ENCODE measurements at regions not wholly inside any gene's neighbourhood (a gene's known extent, or its start where the extent isn't known, plus 50 kb on each side); places are given as distances from the start of the nearest gene placed in this dataset.

DNA sequence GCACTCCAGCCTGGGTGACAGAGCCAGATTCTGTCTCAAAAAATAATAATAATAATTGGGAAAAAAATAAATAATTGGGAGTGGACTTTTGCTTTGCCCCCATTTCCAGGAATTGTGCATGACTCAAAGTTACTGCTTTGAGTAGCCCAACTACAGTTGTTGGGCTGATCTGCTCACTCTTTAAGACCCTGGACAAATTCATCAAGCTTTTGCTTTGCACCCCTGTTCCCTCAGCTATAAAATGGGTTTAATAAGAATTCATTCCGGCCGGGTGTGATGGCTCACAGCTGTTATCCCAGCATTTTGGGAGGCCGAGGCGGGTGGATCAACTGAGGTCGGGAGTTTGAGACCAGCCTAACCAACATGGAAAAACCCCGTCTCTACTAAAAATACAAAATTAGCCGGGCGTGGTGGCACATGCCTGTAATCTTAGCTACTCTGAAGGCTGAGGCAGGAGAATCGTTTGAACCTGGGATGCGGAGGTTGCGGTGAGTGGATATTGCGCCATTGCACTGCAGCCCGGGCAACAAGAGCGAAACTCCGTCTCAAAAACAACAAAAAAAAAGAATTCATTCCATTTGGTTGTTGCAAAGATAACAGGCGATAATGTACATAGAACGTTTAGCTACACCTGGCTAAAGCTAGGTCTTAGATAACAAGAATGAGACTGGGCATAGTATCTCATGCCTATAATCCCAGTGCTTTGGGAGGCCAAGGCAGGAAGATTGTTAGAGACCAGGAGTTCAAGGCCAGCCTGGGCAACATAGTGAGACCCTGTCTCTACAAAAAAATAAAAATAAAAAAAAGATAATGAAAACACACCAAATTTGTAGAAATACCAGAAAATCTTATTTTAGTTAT lies 87.9 kb upstream of the ZNF217 start:
- TF ChIP-seq EP300 (IDR thresholded peaks at IDR 0.05) (no peak), POLR2A (IDR thresholded peaks at IDR 0.05) (no peak)
- TF ChIP-seq, protein P1, sequence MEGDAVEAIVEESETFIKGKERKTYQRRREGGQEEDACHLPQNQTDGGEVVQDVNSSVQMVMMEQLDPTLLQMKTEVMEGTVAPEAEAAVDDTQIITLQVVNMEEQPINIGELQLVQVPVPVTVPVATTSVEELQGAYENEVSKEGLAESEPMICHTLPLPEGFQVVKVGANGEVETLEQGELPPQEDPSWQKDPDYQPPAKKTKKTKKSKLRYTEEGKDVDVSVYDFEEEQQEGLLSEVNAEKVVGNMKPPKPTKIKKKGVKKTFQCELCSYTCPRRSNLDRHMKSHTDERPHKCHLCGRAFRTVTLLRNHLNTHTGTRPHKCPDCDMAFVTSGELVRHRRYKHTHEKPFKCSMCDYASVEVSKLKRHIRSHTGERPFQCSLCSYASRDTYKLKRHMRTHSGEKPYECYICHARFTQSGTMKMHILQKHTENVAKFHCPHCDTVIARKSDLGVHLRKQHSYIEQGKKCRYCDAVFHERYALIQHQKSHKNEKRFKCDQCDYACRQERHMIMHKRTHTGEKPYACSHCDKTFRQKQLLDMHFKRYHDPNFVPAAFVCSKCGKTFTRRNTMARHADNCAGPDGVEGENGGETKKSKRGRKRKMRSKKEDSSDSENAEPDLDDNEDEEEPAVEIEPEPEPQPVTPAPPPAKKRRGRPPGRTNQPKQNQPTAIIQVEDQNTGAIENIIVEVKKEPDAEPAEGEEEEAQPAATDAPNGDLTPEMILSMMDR (IDR thresholded peaks at IDR 0.05), result no peak
- no peak for DNase-seq (ENCODE audit: low spot score in 2 of 2)
- WGBS, 2 donors, result 85 to 93% methylated on average over 17 of the region's 17 CpGs
- no peak overlapping the region for H3K4me3 ChIP-seq
- no peak overlapping the region for H3K27ac ChIP-seq
- no peaks in the 10 kb centered on the region for H3K9me3 ChIP-seq
- peaks cover 0 to 28% (median 9%) of the 10 kb centered on the region in 4 donors for H3K4me1 ChIP-seq
- no peaks in the 10 kb centered on the region for H3K36me3 ChIP-seq
- H3K27me3 ChIP-seq, result no peaks in the 10 kb centered on the region

DNA sequence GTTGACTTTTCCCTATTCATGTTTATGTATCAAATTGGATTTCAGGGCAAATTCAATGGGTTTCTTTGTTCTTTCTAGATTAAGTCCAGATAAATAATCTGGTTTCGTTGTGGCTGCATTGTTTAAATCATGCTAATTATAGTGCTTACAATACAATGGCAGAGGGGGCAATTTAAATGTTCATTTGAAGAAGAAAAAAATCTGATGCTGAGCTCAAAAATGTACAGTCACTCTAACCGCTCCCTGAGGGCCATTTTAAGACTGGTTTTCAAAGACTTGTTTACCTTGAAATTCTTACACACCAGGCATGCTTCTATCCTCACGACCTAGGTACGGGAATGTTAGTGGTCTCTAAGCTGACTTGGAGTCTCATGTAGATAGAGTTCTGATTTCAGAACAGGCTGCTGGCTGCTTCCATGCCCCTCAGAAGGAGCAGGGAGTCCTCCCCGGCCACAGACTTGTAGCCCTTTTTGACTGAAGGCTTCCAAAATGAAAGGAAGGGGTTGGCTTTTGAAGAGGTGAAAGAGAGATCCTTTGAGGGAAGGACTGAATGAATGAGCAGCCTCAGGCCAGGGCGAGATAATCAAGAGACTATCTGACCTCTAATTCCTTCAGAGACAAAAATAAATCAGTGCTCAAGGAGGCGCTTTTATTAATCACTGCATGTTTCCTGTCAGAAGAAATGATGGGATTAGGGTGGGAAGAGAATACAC lies 86.1 kb upstream of the ZNF217 start:
- H3K9me3 ChIP-seq, result no peaks in the 10 kb centered on the region
- TF ChIP-seq, protein P1 (IDR thresholded peaks at IDR 0.05), result no peak
- TF ChIP-seq EP300 (IDR thresholded peaks at IDR 0.05) (no peak), POLR2A (IDR thresholded peaks at IDR 0.05) (no peak)
- no peak for DNase-seq (ENCODE audit: low spot score in 2 of 2)
- peak overlapping the region in 2 of 4 donors; percentile 1 to 49 for H3K27ac ChIP-seq
- H3K4me3 ChIP-seq, result no peak overlapping the region
- peaks cover 0 to 28% (median 9%) of the 10 kb centered on the region in 4 donors for H3K4me1 ChIP-seq
- no peaks in the 10 kb centered on the region for H3K27me3 ChIP-seq
- WGBS, 2 donors, result 48 to 59% methylated on average over 7 of the region's 7 CpGs
- no peaks in the 10 kb centered on the region for H3K36me3 ChIP-seq

DNA sequence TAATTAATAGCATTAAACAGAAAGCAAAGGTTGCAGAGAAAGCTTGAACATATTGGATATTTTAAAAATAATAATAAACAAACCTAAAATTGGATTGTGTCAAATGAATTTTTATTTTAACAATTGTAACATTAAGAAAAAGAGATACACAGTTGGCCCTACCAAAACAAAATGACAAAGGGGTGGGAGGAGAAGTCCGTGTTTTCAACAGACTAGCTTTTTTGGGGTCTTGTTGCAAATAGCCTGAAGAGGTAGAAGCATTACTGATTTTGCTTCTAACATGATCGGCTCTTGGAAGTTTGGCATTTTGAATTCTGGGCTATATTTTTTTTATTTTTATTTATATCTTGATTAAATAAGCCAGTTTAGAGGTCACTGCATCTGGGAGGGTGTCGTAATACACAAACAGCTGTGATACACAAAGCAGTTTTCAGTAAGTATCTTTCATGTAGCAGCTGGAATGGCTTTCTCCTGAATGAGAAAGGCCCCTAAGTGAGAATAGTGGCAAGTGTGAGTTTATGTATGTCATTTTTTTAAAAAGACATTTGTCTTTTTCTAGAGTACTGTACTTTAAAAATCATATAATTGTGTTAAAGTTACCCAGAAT lies 85.5 kb upstream of the ZNF217 start:
- no peaks in the 10 kb centered on the region for H3K27me3 ChIP-seq
- peaks cover 0 to 28% (median 9%) of the 10 kb centered on the region in 4 donors for H3K4me1 ChIP-seq
- WGBS, 2 donors, result 36 to 42% methylated on average over 3 of the region's 3 CpGs
- no peaks in the 10 kb centered on the region for H3K36me3 ChIP-seq
- peak overlapping the region in 2 of 4 donors; percentile 1 to 49 for H3K27ac ChIP-seq
- H3K9me3 ChIP-seq, result no peaks in the 10 kb centered on the region
- no peak for TF ChIP-seq POLR2A (IDR thresholded peaks at IDR 0.05)
- DNase-seq (ENCODE audit: low spot score in 2 of 2), result no peak
- H3K4me3 ChIP-seq, result no peak overlapping the region

DNA sequence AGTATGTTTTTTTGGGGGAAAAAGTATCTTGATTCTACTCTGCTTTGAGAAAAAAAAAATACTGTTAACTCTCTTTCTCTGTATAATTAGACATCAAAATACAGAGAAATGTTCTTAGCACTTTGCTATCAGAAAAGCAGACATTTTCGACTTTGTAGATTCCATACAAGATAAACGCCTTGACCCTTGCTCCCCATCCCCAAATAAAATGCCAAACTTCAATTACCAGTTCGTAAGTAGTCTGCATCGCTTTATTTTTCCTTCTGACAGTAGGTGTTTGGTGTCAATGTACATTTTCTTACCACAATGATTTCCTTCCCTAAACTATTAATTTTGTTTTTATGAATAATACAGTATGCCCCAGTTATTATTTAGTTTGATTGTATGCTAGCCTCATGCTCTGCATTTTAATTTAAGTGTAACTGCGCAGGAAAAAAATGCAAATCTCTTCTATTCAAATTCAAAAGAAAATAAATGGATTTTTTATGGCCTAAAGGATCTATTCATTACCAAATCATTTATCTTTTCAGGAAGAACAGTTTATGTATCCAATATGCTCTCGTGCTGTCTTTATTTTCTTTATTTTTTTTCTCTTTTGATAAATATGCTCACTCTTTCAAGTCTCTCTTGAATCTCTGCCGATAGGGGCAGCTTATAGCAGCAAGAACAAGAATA lies 84.8 kb upstream of the ZNF217 start:
- no peaks in the 10 kb centered on the region for H3K27me3 ChIP-seq
- WGBS, 2 donors, result 56 to 59% methylated on average over 7 of the region's 7 CpGs
- H3K4me3 ChIP-seq, result no peak overlapping the region
- H3K4me1 ChIP-seq, result peaks cover 0 to 28% (median 9%) of the 10 kb centered on the region in 4 donors
- no peaks in the 10 kb centered on the region for H3K9me3 ChIP-seq
- peak overlapping the region in 2 of 4 donors; percentile 34 to 62 for H3K27ac ChIP-seq
- no peaks in the 10 kb centered on the region for H3K36me3 ChIP-seq
- no peak for DNase-seq (ENCODE audit: low spot score in 2 of 2)
- no peak for TF ChIP-seq POLR2A (IDR thresholded peaks at IDR 0.05)
- TF ChIP-seq, protein P1 (IDR thresholded peaks at IDR 0.05), result no peak
